Stromal cell of bone marrow (primary cell): ENCODE measurements at regions not wholly inside any gene's neighbourhood (a gene's known extent, or its start where the extent isn't known, plus 50 kb on each side); places are given as distances from the start of the nearest gene placed in this dataset.
"Not testable (repeated sequence)": the region's sequence is repeated elsewhere in the genome, so short reads cannot be mapped to it uniquely, and the experiment has no call there.

Source experiments
- DNase-seq: peaks from one replicate; pipeline ENCODE4 v3.0.0-alpha.2; 2012; ENCODE audit warnings: low read depth

DNA sequence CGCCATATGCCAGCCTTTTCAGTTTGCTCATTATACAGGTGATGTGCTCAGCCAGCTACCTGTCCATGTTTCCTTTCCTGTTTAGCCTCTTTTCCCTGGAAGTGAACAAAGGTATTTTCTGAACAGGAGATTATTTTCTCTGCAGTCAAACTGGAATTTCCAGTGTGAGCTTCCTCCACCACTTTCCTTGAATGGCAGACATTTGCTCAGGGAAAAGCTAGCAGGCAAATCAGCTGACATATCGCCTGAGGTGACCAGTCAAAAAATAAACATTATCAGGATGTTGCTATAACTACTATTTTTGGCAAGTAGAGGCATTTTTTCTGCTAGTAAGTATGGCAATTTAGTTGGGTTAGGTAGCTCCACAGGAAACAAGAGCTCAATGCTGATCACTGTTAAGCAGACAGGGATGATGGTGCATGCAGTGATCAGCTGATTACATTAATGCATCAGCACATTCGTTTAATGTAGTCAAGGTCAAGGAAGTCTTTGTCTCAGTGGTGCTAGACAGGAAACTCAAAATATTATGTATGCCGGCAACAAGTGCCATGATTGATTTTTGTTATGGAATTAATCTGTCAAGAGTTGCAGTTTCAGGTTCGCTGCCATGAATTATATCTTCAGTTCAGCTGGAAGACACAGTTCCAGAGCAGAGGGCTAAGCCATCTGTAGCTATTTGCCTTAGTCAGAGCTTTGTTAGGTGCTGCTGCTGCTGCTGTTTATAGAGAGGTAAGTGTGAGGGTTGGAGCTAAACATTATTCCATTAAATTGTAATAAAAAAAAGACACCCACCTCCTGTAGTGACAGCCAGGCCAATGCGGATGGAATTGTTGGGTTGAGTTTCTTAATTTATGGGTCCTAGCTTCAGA is 179.7 kb upstream of the ST6GALNAC5 start:
- no peak for DNase-seq

- DNase-seq, result no peak
Measured at GRCh38 chr1:76690766-76691165, 176.5 kb upstream of the ST6GALNAC5 start.

DNA sequence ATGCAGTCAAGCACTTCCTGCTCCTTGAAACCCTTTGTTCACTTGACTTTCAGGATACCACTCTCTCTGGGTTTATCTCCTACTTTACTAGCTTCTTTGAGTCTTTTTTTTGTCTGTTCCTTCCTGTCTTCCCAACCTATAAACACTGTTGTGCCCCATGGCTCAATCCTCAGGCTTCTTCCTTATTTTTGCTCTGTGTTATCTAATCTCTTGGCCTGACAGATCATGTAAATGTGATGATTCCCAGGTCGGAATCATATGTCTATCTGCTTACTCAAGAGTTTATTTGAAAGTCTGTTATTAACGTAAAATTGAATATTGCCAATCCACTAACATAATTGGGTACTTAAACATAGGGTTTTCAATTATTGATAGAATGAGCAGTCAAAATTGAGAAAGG is 171.7 kb upstream of the ST6GALNAC5 start:
- no peak for DNase-seq

DNA sequence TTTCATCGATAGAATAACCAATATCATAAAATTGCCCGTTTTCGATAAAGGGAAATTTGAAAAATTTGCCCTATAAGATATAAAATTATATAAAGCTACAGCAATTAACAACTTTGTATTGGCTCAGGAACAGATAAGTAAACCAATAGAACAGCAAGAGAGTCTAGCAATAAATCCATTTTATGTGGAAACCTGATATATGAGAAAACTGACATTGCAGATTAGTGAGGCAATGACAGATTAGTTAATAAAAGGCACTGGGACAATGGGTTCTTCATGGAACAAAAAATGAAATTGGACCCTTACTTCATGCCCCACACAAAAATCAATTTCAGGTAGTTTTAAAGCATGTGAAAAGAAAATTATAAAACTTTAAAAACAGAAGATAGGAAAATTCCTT is 169.9 kb upstream of the ST6GALNAC5 start:
- no peak for DNase-seq

DNA sequence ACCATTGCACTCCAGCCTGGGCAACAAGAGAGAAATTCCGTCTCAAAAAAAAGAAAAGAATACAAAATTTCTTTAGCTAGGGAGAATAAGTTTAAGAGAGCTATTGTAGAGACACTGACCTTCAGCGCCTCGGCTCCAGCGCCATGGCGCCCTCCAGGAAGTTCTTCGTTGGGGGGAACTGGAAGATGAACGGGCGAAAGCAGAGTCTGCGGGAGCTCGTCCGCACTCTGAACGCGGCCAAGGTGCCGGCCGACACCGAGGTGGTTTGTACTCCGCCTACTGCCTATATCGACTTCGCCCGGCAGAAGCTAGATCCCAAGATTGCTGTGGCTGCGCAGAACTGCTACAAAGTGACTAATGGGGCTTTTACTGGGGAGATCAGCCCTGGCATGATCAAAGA is 167.6 kb upstream of the ST6GALNAC5 start:
- not testable (repeated sequence) for DNase-seq

- DNase-seq, result not testable (repeated sequence)
Measured at GRCh38 chr1:76700200-76700599, 167.1 kb upstream of the ST6GALNAC5 start.

GRCh38 chr1:76705560-76705959 is 161.7 kb upstream of the ST6GALNAC5 start:
- DNase-seq, result no peak

GRCh38 chr1:76713535-76713934 is 153.7 kb upstream of the ST6GALNAC5 start:
- no peak for DNase-seq

- no peak for DNase-seq
Measured at GRCh38 chr1:76715474-76715873, 151.8 kb upstream of the ST6GALNAC5 start.

GRCh38 chr1:76723949-76724348 is 143.3 kb upstream of the ST6GALNAC5 start:
- no peak for DNase-seq

- DNase-seq, result no peak
Measured at GRCh38 chr1:76724816-76725215, 142.5 kb upstream of the ST6GALNAC5 start.

- no peak for DNase-seq
Measured at GRCh38 chr1:76725864-76726619, 141.2 kb upstream of the ST6GALNAC5 start.

- no peak for DNase-seq
Measured at GRCh38 chr1:76727520-76727919, 139.8 kb upstream of the ST6GALNAC5 start.

DNA sequence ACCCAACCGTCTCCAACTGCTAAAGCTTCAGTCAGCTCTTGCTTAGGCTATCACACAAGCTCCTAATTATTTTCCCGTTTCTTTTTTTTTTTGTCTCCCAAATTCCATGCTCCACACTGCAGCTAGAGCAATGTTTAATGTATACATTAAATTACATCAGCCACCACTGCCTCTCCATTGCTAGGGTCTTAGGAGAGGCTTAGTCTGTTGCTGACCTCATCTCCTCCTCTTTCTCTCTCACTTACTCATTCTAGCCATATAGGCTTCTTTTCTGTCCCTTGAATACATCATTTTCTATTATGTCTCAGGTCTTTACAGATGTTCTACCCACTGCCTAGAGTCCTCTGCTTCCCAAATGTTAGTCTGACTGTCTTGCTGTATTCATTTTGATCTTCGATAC is 138.1 kb upstream of the ST6GALNAC5 start:
- DNase-seq, result no peak

GRCh38 chr1:76730027-76730426 is 137.3 kb upstream of the ST6GALNAC5 start:
- DNase-seq, result no peak

GRCh38 chr1:76738355-76738754 is 128.9 kb upstream of the ST6GALNAC5 start:
- DNase-seq, result not testable (repeated sequence)

DNA sequence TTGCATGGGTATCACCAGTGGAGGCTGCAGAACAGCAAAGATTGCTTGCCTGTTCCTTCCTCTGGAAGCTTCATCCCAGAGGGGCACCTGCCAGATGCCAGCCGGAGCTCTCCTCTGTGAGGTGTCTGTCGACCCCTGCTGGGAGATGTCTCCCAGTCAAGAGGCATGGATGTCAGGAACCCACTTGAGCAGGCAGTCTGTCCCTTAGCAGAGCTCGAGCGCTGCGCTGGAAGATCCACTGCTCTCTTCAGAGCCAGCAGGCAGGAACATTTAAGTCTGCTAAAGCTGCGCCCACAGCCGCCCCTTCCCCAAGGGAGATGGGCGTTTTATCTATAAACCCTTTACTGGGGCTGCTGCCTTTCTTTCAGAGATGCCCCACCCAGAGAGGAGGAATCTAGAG is 126.3 kb upstream of the ST6GALNAC5 start:
- not testable (repeated sequence) for DNase-seq

- DNase-seq, result no peak
Measured at GRCh38 chr1:76744989-76745388, 122.3 kb upstream of the ST6GALNAC5 start.

DNA sequence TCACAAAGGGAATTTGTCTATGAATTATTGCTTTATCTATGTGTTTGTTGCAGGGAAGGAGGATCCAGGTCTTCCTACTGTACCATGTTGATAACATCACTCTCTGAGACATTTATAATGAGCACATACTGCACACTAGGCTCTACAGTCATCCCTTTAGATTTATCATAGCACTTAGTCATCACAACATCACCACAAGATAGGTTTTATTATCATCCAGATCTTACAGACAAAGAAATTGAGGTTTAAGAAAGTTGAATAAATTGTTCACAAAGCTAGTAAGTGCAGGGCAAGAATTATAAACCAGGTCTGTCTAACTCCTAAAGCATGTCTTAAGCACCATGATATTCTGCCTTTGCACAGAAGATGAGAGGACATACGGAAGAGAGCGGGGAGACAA is 121.1 kb upstream of the ST6GALNAC5 start:
- DNase-seq, result no peak

DNA sequence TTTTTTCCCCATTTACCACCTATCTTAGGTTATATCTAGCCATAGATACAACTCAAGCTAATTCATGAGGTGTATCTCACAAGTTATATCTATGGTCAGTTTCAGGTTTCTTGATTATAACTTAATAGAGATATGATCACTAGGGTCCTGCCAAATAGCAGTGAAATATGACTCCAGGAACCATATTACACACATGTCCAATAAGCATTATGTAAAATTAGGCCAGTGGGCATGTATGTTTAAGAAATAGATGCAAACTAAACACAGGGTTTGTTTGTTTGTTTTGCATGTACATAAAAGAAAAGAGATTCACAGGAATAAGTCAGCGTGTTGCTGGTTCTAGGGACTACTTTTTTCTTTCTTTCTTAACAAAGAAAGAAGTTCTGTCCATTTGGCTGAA is 112.5 kb upstream of the ST6GALNAC5 start:
- no peak for DNase-seq

DNA sequence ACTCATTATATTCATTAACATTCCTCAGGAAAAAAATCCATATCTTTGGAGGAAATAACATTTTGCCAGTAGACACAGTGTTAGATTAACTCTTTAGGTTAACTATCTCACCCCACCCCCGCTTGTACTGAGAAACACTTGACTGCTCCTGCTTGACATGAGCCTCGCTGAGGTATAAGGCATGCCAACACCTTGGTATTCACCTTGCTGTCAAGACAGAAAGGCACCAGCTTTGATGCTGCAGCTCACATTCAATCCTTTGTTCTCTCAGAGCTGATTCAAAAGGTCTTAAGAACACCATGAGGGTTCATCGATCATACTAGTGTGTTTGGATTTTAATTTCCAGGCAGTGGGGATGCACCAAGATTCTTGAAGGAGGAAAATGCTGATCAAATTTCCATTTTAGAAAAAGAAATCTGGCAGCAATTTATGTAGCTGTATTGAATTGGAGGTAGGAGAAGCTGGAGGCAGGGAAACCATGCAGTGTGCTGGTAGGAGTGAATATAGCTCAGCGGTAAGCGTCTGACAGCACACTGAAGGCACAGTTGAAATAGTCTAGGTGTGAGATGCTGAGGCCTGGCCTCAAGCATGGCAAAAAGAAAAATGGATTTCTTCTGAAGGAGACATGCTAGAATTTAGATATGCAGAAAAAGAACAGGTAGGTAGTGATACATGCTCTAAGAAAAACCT is 108.0 kb upstream of the ST6GALNAC5 start:
- DNase-seq, result no peak

- DNase-seq, result no peak
Measured at GRCh38 chr1:76759950-76760349, 107.3 kb upstream of the ST6GALNAC5 start.

DNA sequence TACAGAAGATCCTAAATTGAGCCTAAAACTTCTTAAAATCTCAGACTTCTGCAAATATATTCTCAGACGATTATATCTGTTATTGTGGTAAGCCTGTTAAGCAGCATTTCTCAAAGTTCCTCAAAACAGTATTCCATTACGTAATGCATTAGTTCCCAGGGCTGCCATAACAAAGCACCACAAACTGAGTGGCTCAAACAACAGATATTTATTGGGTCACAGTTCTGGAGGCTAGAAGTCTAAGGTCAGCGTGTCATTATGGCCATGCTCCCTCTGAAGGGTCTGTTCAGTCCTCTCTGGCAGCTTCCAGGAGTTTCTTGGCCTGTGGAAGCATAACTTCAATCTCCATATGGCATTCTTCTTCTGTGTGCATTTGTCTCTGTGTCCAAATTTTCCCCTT is 103.5 kb upstream of the ST6GALNAC5 start:
- no peak for DNase-seq
